ENCODE measurements at regions not wholly inside any gene's neighbourhood (a gene's known extent, or its start where the extent isn't known, plus 50 kb on each side); places are given as distances from the start of the nearest gene placed in this dataset.

DNA sequence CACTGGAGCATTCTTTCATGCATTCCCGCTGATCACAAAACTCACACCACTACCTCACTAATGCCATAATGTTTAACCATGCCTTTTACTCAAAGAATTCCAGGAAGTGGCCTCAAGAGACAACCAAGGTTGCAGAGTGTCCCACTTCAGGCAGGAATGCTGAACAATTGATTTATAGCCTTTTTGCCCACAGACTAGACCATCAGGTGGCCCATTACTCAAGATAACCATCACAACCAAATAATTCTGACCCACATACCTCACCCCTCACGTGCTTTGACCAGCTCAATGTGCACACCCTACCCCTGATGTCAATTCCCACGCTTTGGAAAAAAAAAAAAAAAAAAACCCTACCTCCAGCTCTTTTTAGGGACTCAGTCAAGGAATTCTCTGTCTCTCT is 220.6 kb upstream of the UFL1 start:
- Histone ChIP-seq H3K36me3 (ENCODE audit: control insufficient read depth in 2 of 2, extremely low read depth in 1 of 2, insufficient read depth in 2 of 2, low read length in 2 of 2) (no peaks in the 10 kb centered on the region), H3K27ac (ENCODE audit: insufficient read depth, low read depth, low read length) (no peak overlapping the region), H4K20me1 (replicated peaks; ENCODE audit: control insufficient read depth, extremely low read depth, insufficient read depth, low read length) (no peaks in the 10 kb centered on the region), H2AFZ (ENCODE audit: low read depth, low read length) (no peak overlapping the region), H3K79me2 (ENCODE audit: control insufficient read depth, insufficient read depth, low read length) (no peaks in the 10 kb centered on the region), H3K9me1 (replicated peaks; ENCODE audit: control insufficient read depth, extremely low read depth, insufficient read depth, low read length) (no peaks in the 10 kb centered on the region), H3K4me1 (ENCODE audit: control insufficient read depth, extremely low read depth, insufficient read depth, low read length) (no peaks in the 10 kb centered on the region), H3K4me3 (replicated peaks in 1 of 3; ENCODE audit: insufficient read depth in 1 of 3, low read depth in 1 of 3, low read length in 3 of 3) (no peak overlapping the region), H3K4me2 (ENCODE audit: insufficient read depth, low read length) (no peak overlapping the region), H3K27me3 (ENCODE audit: control insufficient read depth in 2 of 2, insufficient read depth in 2 of 2, low read length in 2 of 2) (no peaks in the 10 kb centered on the region), H3K9me3 (replicated peaks; ENCODE audit: control insufficient read depth, insufficient read depth, low read length) (no peaks in the 10 kb centered on the region), H3K9ac (replicated peaks; ENCODE audit: extremely low read depth, insufficient read depth, low read length) (no peak overlapping the region)
- DNase-seq (ENCODE audit: low read depth, low spot score) (no peak), FAIRE-seq (no peak)
- intact Hi-C loops (cut with micrococcal nuclease), result no loop called here
- ChIA-PET POLR2A (interaction anchor here (0.7 kb wide), 1 partner anchor 782 kb away, joined by 4 read pairs; no protein-coding TSS in a partner anchor), CTCF (interaction anchor here (0.6 kb wide), 1 partner anchor 1419 kb away, joined by 3 read pairs; no protein-coding TSS in a partner anchor)
- dilution Hi-C loops (cut with MboI; ENCODE audit: extremely low pct_ligation_motif_present, low sequenced_read_pairs), result no loop called here
- TF ChIP-seq POLR2A (IDR thresholded peaks at IDR 0.05; ENCODE audit: low read depth, low read length), result no peak
- TF ChIP-seq, protein P1, sequence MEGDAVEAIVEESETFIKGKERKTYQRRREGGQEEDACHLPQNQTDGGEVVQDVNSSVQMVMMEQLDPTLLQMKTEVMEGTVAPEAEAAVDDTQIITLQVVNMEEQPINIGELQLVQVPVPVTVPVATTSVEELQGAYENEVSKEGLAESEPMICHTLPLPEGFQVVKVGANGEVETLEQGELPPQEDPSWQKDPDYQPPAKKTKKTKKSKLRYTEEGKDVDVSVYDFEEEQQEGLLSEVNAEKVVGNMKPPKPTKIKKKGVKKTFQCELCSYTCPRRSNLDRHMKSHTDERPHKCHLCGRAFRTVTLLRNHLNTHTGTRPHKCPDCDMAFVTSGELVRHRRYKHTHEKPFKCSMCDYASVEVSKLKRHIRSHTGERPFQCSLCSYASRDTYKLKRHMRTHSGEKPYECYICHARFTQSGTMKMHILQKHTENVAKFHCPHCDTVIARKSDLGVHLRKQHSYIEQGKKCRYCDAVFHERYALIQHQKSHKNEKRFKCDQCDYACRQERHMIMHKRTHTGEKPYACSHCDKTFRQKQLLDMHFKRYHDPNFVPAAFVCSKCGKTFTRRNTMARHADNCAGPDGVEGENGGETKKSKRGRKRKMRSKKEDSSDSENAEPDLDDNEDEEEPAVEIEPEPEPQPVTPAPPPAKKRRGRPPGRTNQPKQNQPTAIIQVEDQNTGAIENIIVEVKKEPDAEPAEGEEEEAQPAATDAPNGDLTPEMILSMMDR (IDR thresholded peaks at IDR 0.05; ENCODE audit: extremely low read depth in 1 of 2, insufficient read depth in 1 of 2, low read depth in 1 of 2, low read length in 2 of 2), result no peak
- TF ChIP-seq MYC (IDR thresholded peaks at IDR 0.05; ENCODE audit: low read depth, low read length), result no peak
- TF ChIP-seq EZH2 (IDR thresholded peaks at IDR 0.05; ENCODE audit: borderline replicate concordance, low read depth, low read length, severe bottlenecking), result no peak
- TF ChIP-seq JUN (IDR thresholded peaks at IDR 0.05; ENCODE audit: borderline replicate concordance, insufficient read depth, insufficient read length, low read depth), result no peak
- no peak for TF ChIP-seq GATA2 (IDR thresholded peaks at IDR 0.05; ENCODE audit: insufficient read depth, insufficient read length, low read depth, low read length)
- no TSS peak for BruUV-seq (replicated peaks)

DNA sequence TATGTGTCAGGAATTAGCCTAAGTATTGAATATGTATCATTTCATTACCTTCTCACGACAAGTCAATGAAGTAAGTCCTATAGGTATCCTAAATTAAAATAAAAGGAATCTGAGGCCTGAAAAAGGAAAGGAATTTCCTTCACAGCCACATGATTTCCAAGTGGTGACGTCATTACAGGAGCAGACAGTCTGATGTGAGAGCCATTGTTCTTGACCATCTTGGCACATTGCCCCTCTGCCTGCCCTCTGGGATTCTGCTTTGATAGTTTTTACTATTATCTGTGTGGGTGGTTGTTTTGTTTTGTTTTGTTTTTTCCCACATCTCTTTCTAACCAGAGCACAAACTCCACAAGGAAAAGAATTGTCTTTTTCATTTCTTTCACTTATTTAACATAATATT is 219.8 kb upstream of the UFL1 start:
- H3K27me3 ChIP-seq (ENCODE audit: control insufficient read depth in 2 of 2, insufficient read depth in 2 of 2, low read length in 2 of 2), result no peaks in the 10 kb centered on the region
- no peak overlapping the region for H3K9ac ChIP-seq (replicated peaks; ENCODE audit: extremely low read depth, insufficient read depth, low read length)
- no peak overlapping the region for H3K4me2 ChIP-seq (ENCODE audit: insufficient read depth, low read length)
- FAIRE-seq (no peak), DNase-seq (ENCODE audit: low read depth, low spot score) (no peak)
- ChIA-PET POLR2A (interaction anchor here (0.7 kb wide), 1 partner anchor 783 kb away, joined by 4 read pairs; no protein-coding TSS in a partner anchor), CTCF (no interaction called here)
- no peaks in the 10 kb centered on the region for H3K9me3 ChIP-seq (replicated peaks; ENCODE audit: control insufficient read depth, insufficient read depth, low read length)
- no peak overlapping the region for H2AFZ ChIP-seq (ENCODE audit: low read depth, low read length)
- dilution Hi-C loops (cut with MboI; ENCODE audit: extremely low pct_ligation_motif_present, low sequenced_read_pairs), result no loop called here
- no peak for TF ChIP-seq MYC (IDR thresholded peaks at IDR 0.05; ENCODE audit: low read depth, low read length)
- no peaks in the 10 kb centered on the region for H3K9me1 ChIP-seq (replicated peaks; ENCODE audit: control insufficient read depth, extremely low read depth, insufficient read depth, low read length)
- H3K4me3 ChIP-seq (replicated peaks in 1 of 3; ENCODE audit: insufficient read depth in 1 of 3, low read depth in 1 of 3, low read length in 3 of 3), result no peak overlapping the region
- intact Hi-C loops (cut with micrococcal nuclease), result no loop called here
- H4K20me1 ChIP-seq (replicated peaks; ENCODE audit: control insufficient read depth, extremely low read depth, insufficient read depth, low read length), result no peaks in the 10 kb centered on the region
- H3K27ac ChIP-seq (ENCODE audit: insufficient read depth, low read depth, low read length), result no peak overlapping the region
- no TSS peak for BruUV-seq (replicated peaks)
- H3K36me3 ChIP-seq (ENCODE audit: control insufficient read depth in 2 of 2, extremely low read depth in 1 of 2, insufficient read depth in 2 of 2, low read length in 2 of 2), result no peaks in the 10 kb centered on the region
- H3K79me2 ChIP-seq (ENCODE audit: control insufficient read depth, insufficient read depth, low read length), result no peaks in the 10 kb centered on the region
- H3K4me1 ChIP-seq (ENCODE audit: control insufficient read depth, extremely low read depth, insufficient read depth, low read length), result no peaks in the 10 kb centered on the region
